ENCODE measurements at regions not wholly inside any gene's neighbourhood (a gene's known extent, or its start where the extent isn't known, plus 50 kb on each side); places are given as distances from the start of the nearest gene placed in this dataset.
"Not testable (repeated sequence)": the region's sequence is repeated elsewhere in the genome, so short reads cannot be mapped to it uniquely, and the experiment has no call there.

- POLR2A ChIA-PET (ENCODE audit: unreplicated experiment), result no interaction called here
- Histone ChIP-seq H3K4me1 (replicated peaks; ENCODE audit: insufficient read depth) (no peaks in the 10 kb centered on the region), H3K4me2 (no peak overlapping the region), H3F3A (ENCODE audit: insufficient read depth, low read depth) (no peaks in the 10 kb centered on the region), H3K9me2 (ENCODE audit: insufficient read depth) (no peaks in the 10 kb centered on the region), H3K27me3 (ENCODE audit: insufficient read depth, low read depth) (no peaks in the 10 kb centered on the region), H3K79me2 (ENCODE audit: low read depth) (no peaks in the 10 kb centered on the region), H4K20me1 (ENCODE audit: insufficient read depth) (no peaks in the 10 kb centered on the region), H3K27ac (no peak overlapping the region), H3K9me3 (ENCODE audit: insufficient read depth, low read depth) (no peaks in the 10 kb centered on the region), H2AFZ (no peak overlapping the region), H3K4me3 (no peak overlapping the region), H3K36me3 (ENCODE audit: low read depth) (no peaks in the 10 kb centered on the region)
- no TSS peak for BruUV-seq (replicated peaks)
- DNase-seq, result no peak
- CTCF ChIA-PET, result no interaction called here
- TF ChIP-seq CTCF (conservative IDR thresholded peaks at IDR 0.05) (no peak), EZH2 (IDR thresholded peaks at IDR 0.05; ENCODE audit: low read depth) (no peak)
- intact Hi-C loops (cut with micrococcal nuclease; ENCODE audit: unreplicated experiment), result no loop called here
Observed at GRCh38 chr6:49202924-49203536, 260.0 kb downstream of the MMUT start.

GRCh38 chr6:49198015-49198414, 265.0 kb downstream of the MMUT start:
- H3K27me3 ChIP-seq (ENCODE audit: insufficient read depth, low read depth), result no peaks in the 10 kb centered on the region
- no peaks in the 10 kb centered on the region for H3K9me3 ChIP-seq (ENCODE audit: insufficient read depth, low read depth)
- H3F3A ChIP-seq (ENCODE audit: insufficient read depth, low read depth), result no peaks in the 10 kb centered on the region
- 0 out of 2 replicates have a peak, but pooled peaks cover 4% of the 10 kb centered on the region for H3K9me2 ChIP-seq (ENCODE audit: insufficient read depth)
- H3K79me2 ChIP-seq (ENCODE audit: low read depth), result no peaks in the 10 kb centered on the region
- DNase-seq, result no peak
- ChIA-PET POLR2A (ENCODE audit: unreplicated experiment) (no interaction called here), CTCF (interaction anchor here (0.6 kb wide), 1 partner anchor 212 kb away, joined by 3 read pairs; no protein-coding TSS in a partner anchor)
- H2AFZ ChIP-seq, result no peak overlapping the region
- no peak overlapping the region for H3K27ac ChIP-seq
- H3K4me3 ChIP-seq, result no peak overlapping the region
- BruUV-seq (replicated peaks), result no TSS peak
- intact Hi-C loops (cut with micrococcal nuclease; ENCODE audit: unreplicated experiment), result no loop called here
- H3K4me1 ChIP-seq (replicated peaks; ENCODE audit: insufficient read depth), result no peaks in the 10 kb centered on the region
- TF ChIP-seq CTCF (conservative IDR thresholded peaks at IDR 0.05) (no peak), EZH2 (IDR thresholded peaks at IDR 0.05; ENCODE audit: low read depth) (no peak)
- H3K4me2 ChIP-seq, result no peak overlapping the region
- H3K36me3 ChIP-seq (ENCODE audit: low read depth), result no peaks in the 10 kb centered on the region
- no peaks in the 10 kb centered on the region for H4K20me1 ChIP-seq (ENCODE audit: insufficient read depth)

GRCh38 chr6:49162379-49162778, 300.7 kb downstream of the MMUT start:
- H2AFZ ChIP-seq; H3K27ac ChIP-seq; H4K20me1 ChIP-seq (ENCODE audit: insufficient read depth); H3K79me2 ChIP-seq (ENCODE audit: low read depth); H3F3A ChIP-seq (ENCODE audit: insufficient read depth, low read depth); H3K27me3 ChIP-seq (ENCODE audit: insufficient read depth, low read depth); H3K9me3 ChIP-seq (ENCODE audit: insufficient read depth, low read depth); POLR2A ChIA-PET (ENCODE audit: unreplicated experiment); H3K4me3 ChIP-seq; BruUV-seq (replicated peaks); DNase-seq; H3K36me3 ChIP-seq (ENCODE audit: low read depth); CTCF ChIA-PET; H3K4me1 ChIP-seq (replicated peaks; ENCODE audit: insufficient read depth); H3K4me2 ChIP-seq; intact Hi-C loops (cut with micrococcal nuclease; ENCODE audit: unreplicated experiment); H3K9me2 ChIP-seq (ENCODE audit: insufficient read depth): not testable (repeated sequence)

GRCh38 chr6:49155316-49155715, 307.7 kb downstream of the MMUT start:
- Histone ChIP-seq H3K4me3 (no peak overlapping the region), H3K4me1 (replicated peaks; ENCODE audit: insufficient read depth) (no peaks in the 10 kb centered on the region), H3K27ac (no peak overlapping the region), H4K20me1 (ENCODE audit: insufficient read depth) (no peaks in the 10 kb centered on the region), H3F3A (ENCODE audit: insufficient read depth, low read depth) (no peaks in the 10 kb centered on the region), H3K79me2 (ENCODE audit: low read depth) (no peaks in the 10 kb centered on the region), H2AFZ (no peak overlapping the region), H3K9me3 (ENCODE audit: insufficient read depth, low read depth) (no peaks in the 10 kb centered on the region), H3K27me3 (ENCODE audit: insufficient read depth, low read depth) (no peaks in the 10 kb centered on the region), H3K4me2 (no peak overlapping the region), H3K9me2 (ENCODE audit: insufficient read depth) (no peaks in the 10 kb centered on the region), H3K36me3 (ENCODE audit: low read depth) (no peaks in the 10 kb centered on the region)
- no peak for TF ChIP-seq EZH2 (IDR thresholded peaks at IDR 0.05; ENCODE audit: low read depth)
- TF ChIP-seq CTCF (conservative IDR thresholded peaks at IDR 0.05), result no peak
- DNase-seq, result no peak
- POLR2A ChIA-PET (ENCODE audit: unreplicated experiment), result interaction anchor here (0.7 kb wide), 1 partner anchor 431 kb away, joined by 3 read pairs; no protein-coding TSS in a partner anchor
- CTCF ChIA-PET, result no interaction called here
- no TSS peak for BruUV-seq (replicated peaks)
- intact Hi-C loops (cut with micrococcal nuclease; ENCODE audit: unreplicated experiment), result no loop called here

Data from PC-9 (cell line).